DMS 273 (cell line): ENCODE measurements at regions not wholly inside any gene's neighbourhood (a gene's known extent, or its start where the extent isn't known, plus 50 kb on each side); places are given as distances from the start of the nearest gene placed in this dataset.

ENCODE experiments used
- DNase-seq: peaks from one replicate; lab custom pipeline; 2025; ENCODE audit not compliant: unreplicated experiment; lab: John Stamatoyannopoulos, UW

DNA sequence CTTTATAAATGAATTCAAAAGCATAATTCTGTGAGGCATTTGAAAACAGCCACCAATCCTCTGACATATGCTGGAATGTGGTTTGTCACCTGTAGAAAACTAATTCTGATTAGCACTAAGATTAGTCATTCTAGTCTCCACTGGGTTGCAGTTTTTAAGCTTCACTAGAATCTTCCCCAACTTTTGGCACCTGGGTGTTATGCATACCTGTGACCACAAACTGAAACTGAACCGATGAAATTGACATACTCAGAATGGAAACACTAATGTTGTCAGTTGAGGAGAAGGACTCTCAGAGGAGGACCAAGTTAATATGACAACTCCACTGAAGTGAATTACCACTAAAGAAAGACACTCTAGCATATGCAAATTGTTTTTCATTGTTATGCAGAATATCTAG is 285.8 kb upstream of the NEGR1 start:
- DNase-seq, result no peak

DNA sequence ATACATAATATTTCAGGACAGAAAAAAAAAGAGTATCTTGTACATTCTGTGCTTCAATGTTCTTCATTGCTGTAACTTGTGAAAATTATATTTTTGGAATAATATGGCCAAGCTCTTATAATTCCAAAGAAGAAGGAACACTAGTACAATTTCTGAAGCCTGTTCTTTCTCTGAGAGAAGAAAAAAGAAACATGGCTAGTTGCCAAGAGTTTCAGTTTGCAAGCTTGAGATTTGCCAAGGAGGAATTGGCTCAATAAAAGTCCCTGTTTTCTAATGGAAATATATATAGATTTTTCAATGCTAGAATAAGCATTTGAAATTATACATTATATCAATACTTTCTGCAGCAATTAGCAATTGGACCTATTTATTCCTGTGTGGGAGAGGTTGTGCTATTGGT is 285.2 kb upstream of the NEGR1 start:
- peak; percentile 55 for DNase-seq

DNA sequence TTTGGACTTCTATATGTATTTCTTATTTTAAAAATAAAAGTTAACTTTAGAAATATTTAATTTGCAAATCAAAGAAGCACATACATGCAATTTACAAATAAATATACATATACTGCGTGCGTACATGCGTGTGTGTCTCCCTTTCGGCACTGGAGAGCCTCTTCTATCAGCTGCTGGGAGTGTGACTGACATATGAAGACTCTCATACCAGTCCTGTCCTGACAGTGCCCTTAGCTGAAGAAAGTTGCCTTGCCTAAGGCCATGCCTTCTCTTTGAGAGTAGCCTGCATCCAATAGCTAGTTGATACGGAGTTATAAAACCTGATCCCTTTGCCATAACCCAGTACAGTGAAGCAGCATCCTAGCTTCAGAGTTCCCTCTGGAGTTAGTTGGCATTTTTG is 282.4 kb upstream of the NEGR1 start:
- no peak for DNase-seq

DNA sequence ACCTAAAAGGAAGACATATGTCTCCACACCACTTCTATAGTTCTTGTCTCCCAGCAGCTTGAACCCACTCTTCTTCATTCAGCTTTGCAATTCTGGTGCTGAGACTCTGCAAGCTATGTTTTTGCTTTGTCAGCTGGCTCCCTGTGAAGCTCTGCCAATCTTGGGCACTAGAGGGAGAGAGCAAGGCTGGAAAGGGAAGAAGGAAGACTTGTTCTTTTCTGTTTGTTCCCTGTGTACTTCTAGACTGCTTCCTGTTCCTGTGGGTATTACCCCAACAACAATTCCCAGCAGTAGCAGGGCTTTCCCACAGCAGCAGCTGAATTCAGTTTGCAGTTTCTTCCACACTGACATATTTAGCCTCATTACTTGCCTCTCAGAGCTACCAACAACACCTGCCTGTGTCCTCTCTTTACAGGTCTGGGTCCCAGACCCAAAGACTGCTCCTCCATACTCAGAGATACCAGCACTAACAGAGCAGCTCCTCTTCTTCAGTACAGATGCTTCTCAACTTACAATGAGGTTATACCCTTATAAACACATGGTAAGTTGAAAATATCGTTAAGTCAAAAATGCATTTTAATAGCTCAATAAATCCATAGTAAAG is 275.2 kb upstream of the NEGR1 start:
- peak; percentile 44 for DNase-seq

DNA sequence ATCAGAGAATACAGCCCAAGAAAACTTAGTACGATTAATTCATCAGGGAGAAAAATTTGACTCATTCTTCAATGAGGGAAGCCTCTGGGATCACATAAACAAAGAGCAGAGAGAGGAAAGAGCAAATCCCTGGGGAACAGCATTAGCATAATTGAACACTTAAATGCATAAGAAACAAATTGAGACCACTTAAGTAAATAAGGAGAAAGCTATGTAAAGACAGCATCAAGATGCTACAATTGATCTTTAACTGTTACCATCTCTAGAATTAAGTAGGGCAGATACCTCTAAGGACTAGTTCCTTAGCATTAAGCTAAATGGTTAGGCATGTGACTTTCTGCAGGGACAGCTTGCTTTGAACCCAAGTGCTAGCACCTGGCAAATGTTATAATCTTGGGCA is 265.1 kb upstream of the NEGR1 start:
- DNase-seq, result peak; percentile 36

DNA sequence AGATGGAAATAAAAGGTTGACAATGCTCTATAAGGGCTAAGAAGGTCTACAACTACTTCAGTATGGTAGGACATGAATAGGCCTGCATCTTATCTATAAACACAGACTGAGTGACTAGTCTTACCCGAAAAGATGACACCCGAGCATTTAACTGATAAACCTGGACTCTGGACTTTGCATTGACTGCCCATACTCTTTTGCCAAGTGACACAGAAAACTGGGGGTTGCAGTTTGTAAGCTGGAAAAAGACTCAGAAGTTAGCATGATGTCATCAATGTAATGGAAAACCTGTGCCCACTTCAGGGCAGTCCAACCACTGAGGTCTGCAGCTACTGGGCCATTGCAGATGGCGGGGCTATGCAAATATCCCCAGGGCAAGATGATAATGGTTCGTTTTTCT is 258.3 kb upstream of the NEGR1 start:
- no peak for DNase-seq

DNA sequence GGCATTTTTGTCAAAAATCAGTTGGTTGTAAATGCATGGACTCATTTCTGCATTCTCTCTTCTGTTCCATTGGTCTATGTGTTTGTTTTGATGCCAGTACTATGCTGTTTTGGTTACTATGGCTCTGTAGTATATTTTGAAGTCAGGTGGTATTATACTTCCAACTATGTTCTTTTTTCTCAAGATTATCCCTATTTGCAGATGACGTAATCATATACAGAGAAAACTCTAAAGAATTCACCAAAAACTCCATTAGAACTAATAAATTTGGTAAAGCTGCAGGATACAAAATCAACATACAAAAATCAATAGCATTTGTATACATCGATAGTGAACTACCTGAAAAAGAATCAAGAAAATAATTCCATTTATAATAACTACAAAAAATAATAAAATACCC is 253.1 kb upstream of the NEGR1 start:
- no peak for DNase-seq

DNA sequence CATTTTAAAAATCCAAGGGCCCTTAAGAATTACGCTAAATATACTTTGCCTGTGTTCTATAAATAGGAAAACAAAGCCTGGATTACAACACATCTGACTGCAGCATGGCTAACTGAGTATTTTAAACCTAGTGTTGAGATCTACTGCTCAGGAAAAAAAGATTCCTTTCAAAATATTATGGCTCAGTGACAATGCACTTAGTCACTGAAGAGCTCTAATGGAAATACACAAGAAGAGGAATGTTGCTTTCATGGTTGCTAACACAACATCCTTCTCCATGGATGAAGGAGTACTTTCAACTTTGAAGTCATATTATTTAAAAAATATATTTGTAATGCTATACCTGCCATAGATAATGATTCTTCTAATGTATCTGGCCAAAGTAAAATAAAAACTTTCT is 248.3 kb upstream of the NEGR1 start:
- DNase-seq, result no peak

DNA sequence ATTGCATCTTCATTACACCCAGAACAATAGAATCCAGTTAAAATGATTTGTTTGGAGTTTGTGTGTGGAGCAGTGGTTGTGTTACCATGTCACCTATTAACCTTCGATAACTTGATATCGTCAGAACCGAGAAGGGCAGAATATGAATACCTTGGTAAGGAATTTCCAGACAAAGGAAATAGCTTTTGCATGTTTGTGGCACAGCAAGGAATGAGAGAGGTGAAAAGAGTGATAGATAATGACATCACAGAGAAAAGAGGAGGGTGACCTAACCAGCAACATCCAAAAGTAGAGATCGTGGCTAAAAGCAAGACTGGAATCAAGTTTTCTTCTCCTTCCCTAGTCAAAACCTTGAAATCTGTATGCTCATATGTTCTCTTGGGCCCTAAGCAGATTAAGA is 244.6 kb upstream of the NEGR1 start:
- no peak for DNase-seq

DNA sequence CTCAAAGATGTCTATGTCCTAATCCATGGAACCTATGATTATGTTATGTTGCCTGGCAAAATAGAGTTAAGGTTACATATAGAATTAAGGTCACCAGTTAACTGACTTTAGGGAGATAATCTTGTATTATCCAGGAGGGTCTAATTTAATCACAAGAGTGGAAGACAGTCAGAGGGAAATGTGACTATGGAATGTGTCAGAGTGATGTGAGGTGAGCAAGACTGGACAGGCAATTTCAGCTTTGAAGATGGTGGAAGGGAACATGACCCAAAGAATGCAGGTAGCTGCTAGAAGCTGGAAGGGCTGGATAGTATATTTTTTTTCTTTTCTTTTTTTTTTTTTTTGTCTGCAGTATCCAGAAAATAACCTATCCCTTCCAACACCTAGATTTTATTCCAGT is 241.7 kb upstream of the NEGR1 start:
- DNase-seq, result no peak

DNA sequence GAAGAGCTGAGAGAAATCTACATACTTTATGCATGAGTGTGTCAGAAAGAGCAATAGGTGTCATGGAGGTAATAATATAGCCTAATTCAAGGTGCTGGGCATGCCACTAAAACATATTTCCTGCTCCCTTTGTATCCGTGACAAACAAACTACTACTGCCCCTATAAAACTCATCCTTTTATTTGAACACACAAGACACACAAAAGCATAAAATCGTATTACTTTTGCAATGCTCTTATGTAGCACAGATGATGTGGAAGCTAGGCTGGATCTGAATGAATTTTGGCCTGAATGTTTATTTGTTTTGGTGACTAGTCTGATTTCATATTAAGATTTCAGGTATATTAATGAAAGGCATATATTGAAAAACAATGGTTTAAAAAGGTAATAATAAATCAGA is 239.3 kb upstream of the NEGR1 start:
- no peak for DNase-seq

DNA sequence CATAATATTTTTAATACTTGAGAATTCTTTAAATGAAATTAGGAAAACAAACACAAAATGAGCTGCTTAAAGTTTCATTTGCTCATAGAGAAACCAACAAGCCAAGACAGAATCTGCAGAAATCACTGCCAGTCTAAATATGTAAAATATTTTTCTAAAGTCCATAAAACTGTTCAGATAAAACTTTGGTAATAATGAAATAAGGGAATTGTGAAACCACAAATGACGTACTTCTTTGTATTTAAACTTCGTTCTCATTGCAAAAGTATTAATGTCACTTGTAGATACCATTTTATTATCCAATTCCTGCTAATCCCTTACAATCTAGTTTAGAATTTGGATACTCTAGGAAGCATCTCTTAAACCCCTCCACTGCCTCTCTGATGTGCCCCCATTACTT is 234.5 kb upstream of the NEGR1 start:
- no peak for DNase-seq

DNA sequence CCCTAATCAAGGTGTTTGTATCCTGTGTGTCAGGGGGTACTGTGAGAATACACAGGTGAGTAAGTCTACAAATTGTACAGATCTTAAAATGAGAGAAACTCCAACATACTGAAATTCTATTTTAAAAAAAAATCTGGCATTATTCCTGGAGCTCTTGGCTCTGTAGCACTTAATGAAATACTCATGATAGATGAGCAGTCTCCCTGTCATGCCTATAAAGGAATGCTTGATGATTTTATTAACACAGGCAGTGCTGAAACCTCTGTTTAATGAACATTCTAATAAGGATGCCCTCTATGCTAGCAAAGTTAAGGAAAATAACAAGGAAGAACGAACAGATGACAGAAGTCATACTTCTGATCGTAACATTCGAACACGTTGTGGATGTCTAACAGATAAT is 233.9 kb upstream of the NEGR1 start:
- DNase-seq, result no peak

DNA sequence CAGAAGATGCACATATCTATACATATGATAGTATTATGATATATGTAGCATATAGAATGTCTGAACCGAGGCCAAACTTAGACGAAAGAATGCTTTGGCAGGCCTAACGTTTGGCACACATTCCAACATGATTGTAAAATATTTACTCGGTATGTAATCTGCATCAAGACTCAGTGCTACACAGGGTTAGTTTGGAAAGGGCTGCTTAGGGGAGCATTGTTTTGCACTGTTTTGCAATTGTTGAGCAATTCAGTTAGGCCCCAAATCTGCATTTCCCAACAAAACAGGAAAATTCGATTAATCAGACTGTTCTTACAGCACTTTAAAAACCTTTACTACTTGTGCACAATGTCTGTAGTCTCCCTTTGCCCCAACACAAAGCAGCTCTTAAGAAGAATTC is 216.0 kb upstream of the NEGR1 start:
- DNase-seq, result no peak

DNA sequence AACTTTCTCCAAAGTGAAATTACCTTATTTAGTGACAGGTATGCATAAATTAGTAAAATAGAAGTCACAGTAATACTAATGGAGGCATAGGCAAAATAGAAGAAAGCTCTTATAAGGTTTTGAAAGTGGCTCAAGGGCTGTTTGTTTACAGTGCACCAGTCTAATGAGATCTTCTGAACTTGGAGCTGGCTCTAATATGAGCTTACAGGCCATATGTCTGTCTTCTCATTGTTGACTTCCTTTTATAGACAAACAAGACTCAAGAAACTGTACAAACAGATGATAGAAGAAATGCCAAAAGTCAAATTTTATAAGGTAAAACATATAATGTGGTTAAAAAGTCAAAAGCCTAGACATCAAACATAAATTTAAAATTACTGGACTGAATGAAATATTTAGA is 207.5 kb upstream of the NEGR1 start:
- no peak for DNase-seq

DNA sequence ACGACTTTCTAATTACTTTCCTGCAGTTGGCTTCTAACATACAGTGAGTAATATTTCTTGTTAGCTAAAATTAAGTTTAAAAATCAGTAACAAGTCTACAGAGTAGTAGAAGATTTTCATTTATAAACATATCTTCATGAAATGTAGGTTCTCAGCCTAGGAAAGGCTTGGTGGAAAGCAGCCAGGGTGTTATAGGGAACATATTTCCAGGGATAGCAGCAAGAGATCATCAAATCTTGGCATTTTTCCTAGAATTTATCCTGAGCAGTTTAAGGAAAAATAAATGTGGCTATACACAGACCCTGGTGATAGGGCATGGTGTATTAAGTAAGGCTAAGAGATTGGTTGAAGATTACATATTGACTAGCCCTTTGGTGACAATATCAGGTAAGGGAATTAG is 203.5 kb upstream of the NEGR1 start:
- DNase-seq, result no peak

DNA sequence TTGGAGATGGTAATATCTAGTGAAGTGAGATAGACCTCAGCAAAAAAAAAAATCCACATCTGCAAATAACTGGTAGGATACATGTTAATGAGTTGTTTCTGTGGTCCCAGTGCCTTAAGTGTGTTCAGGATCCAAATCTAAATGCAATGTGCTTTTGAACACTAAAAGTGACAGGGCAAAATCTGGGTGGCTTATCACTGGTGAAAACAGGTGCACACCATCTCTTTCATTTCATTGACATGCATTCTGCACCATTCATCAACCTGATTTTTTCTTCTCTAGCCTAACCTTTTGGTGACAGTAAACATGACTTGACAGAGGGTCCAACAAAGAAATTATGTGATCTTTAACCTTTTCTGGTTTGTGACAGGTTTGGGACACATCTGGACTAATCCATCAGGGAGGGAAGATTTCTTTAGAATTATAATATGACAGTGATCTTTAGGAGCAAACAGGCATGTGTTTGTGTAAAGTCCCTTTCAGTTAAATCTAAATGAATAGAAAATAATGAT is 201.6 kb upstream of the NEGR1 start:
- no peak for DNase-seq

DNA sequence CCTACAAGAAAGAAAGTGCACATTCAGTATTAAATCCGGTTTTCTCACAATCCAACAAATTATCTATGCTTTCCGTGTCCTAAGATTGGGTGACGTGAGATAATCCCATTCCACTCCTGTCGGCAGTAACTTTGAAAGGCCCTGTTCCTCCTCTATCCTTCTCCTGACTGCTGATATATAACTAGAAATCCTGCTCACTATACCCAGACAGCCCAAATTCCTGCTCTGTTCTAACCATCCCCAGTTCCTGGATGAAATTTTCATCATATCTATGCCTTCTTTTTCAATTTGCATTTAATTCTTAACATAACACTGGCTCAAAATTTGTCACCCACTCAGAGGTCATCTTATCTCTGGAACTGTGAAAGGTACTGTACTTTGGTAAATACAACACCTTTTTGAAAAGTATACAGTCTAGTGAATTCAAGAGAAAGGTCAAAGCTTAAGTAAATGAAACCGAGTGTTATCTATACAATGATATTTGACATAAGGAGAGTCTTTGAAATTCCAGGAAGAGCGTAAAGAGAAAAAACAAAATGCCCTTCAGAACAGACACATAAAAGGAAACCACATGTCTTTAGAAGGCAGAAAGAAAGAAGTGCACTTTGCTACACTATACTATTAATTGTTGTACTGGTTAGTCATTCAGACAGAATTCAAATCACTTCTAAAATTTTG is 200.5 kb upstream of the NEGR1 start:
- no peak for DNase-seq

DNA sequence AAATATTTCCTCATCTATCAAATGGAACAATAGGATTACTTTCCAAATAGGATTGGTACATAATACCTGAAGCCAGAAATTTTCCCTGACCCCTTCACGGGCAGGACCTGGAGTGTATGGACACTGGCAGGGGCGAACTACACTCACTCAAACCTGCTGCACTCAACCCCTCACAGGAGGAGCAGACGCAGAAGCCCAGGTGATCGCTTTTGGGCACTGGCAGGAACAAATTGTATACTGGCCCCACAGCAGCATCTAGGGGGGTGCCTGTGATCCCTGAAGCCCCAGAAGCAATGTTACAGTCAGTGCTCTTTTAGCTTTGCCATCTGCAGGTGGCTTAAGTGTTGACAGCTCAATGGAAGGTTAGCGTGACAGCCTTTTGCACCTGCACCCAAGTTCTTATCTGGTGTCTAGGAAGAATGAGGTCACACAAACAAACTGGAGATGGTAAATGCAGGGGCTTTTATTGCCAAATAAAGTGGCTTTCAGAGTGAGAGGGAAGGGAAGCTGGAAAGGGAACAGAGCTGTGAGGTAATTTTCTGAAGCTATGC is 199.2 kb upstream of the NEGR1 start:
- no peak for DNase-seq

DNA sequence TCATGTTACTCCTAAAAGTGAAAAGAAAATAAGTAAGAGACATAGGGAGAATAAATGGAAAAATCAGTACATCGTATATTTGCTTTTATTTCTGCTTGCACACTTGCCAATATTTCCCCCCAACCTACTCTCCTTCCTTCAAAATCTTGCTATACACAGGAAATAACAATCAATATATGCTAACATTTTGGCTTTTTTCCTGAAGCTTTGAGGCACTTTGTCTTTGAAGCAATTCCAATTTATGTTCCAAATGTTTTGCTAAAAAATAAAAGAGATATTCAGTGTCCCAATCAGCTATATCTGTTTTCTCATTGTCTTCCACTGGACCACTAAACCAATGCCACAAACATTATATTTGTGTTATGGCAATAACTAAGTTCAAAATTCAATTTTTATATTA is 184.0 kb upstream of the NEGR1 start:
- no peak for DNase-seq

DNA sequence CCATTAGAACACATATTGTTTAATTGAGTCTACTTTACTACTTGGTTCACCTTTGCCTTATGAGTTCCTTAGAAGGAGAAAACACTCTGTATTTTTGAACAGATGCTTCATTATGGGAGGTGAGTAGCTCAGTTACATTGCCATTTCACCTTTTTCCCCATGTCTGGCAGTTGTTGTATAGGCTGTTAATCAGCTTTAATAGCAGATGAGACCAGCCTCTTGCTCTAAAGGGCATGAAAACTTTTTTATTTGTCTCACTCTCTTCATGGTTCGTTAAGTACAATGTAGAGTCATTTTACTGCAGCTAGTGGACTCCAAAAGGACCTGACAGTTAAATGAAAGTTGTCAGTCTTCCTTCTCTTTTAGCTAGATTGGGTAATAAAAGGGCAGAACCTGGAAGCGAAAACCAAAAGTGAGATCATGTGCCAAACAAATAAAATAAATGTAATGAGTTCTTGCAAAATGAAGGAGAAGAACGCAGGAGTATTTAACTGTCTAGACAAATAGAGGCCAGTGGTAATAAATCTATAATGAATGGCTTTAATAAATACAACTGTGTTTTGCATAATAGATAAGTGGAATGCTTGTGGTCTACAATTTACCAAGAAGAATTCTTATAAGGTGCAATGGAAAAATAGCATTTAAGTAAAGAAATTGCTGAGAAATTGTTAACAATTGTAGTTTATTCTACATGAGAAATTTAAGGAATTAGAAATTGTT is 180.0 kb upstream of the NEGR1 start:
- no peak for DNase-seq

DNA sequence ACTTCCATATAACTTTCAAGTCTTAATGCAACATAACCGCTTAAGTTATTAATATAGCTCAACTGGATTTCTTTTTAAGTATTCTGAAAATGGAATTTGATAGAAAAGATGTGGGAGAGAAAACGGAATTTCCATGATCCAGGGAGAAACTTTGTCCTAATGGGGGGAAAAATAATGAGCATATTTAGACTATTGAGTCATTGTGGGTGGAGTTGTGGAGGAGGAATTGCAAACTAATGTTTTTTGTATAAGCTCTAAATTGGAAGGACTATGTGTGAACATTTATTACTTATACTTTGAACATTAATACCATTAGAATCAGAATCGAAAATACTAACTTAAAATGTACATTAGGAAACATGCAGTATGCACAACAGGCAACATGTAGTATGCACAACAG is 159.9 kb upstream of the NEGR1 start:
- DNase-seq, result no peak
